HG03565 (cell line): ENCODE measurements at regions not wholly inside any gene's neighbourhood (a gene's known extent, or its start where the extent isn't known, plus 50 kb on each side); places are given as distances from the start of the nearest gene placed in this dataset.
"Not testable (repeated sequence)": the region's sequence is repeated elsewhere in the genome, so short reads cannot be mapped to it uniquely, and the experiment has no call there.

Source experiments
- ATAC-seq: cut with Tn5 transposase; IDR thresholded peaks from one replicate; pipeline ENCODE4 v1.9.1; 2021; ENCODE audit warnings: mild to moderate bottlenecking, moderate library complexity; ENCODE audit not compliant: unreplicated experiment

DNA sequence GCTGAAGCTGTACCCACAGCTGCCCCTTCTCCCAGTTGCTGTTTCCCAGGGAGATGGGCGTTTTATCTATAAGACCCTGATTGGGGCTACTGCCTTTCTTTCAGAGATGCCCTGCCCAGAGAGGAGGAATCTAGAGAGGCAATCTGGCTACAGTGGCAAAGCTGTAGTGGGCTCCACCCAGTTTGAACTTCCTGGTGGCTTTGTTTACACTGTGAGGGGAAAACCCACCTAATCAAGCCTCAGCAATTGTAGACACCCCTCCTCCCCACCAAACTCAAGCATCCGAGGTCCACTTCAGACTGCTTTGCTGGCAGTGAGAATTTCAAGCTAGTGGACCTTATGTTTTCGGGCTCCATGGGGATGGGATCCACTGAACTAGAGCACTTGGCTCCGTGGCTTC is 240.4 kb upstream of the AFF2 start:
- no peak for ATAC-seq

- no peak for ATAC-seq
Measured at GRCh38 chrX:148265829-148266228, 234.6 kb upstream of the AFF2 start.

DNA sequence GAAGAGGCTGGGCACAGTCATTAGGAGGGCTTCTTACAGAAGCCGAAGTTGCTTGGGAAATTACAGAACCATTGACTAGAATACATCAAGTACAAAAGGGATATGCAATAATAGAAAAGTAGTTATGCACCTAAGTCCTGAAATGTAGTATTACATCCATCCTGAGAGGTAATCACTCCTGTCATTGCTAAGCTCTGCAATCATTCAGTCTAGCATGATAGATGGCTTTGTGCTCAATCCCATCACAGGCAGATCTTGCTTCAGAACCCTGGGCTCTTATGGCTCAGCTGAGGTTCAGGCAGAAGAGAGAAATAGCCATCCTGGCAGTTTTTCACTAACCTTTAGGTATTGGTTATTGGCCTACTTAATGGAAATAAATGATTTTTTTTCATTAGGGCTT is 231.7 kb upstream of the AFF2 start:
- no peak for ATAC-seq

DNA sequence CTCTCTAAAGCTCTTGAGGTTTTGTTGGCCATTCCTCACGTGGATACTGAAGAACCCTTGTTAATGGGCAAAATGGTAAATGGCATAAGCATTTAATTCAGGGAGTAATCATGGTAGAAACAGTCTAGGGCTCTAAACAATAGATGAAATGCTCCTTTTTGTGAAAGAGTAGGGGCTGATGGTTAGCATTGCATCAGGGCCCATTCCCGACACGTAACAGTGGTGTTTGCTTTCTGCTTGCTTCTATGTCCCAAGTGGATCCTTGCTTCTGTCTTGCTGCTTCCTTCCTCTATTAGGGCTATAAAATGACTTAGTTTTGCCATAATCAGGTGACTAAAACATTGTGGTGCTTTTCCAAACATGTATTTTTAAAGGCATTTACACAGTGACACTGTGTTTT is 230.9 kb upstream of the AFF2 start:
- no peak for ATAC-seq

DNA sequence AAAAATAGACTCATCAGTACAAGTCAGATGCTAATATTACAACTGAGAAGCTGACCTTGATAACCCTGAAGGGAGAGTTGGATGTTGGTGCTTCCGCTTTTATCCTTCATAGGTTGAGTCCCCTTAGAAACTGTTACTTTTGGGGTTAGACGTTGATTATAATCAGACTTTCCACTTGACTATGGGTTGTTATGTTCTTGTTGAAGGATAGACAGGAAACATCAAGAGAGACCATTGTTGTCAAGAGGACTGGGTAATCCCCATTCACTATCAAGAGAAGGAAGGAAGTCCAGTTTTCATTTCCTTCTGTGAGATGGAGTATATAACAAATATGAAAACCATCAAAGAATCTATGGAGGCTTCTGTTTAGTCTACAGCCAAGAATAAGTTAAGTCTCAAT is 229.9 kb upstream of the AFF2 start:
- ATAC-seq = no peak

DNA sequence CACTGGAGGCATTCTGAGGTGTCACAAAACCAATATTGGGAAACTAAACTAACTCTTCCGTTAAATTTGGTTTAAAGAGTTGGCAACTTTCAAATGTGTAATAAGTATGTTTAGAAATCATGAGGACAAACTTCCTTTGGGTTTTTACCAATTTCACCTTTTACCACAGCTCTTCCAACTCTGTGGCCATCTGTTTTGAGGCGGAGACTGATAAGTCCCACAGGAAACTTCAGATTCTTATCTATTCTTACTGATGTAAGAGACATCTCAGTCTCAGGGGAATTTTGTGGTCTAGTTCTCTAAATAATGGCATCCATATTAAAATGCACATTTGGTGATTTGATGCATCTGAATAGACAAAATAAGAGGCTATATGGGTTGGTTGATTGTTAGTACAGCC is 229.2 kb upstream of the AFF2 start:
- ATAC-seq = no peak

DNA sequence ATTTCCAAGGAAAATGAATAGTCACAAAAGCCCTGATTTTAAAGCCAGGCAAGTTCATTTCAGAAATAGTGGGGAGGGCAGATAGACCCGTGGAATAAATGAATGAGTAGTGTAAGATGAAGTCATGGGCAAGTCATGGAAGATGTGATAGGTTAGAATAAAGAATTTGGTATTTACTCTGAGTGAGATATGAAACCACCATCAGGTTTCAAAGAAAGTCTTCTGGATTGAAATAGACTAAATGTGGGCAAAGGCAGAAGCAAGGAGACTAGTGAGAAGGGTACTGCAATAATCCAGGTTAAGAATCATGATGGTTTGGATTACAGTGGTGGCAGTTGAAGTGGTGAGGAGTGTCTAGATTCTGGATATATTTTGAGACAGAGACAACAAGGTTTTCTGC is 218.5 kb upstream of the AFF2 start:
- no peak for ATAC-seq

DNA sequence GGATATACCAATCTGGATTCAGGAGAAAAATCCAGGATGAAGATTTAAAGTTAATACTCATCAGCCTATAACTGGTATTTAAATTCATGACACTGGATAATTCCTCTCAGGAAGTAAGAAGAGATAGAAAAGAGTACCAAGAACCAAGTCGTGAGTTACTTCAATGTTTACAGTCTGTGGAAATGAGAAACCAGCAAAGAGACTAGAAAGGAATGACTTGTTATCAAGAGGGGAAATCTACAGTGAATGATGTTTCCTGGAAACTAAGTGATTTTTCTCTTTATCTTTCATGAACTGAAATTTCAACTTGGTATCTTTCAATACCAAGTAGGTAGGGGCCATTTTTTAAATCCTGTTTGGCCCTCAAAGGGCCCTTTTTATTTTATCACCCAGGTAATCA is 217.9 kb upstream of the AFF2 start:
- no peak for ATAC-seq

DNA sequence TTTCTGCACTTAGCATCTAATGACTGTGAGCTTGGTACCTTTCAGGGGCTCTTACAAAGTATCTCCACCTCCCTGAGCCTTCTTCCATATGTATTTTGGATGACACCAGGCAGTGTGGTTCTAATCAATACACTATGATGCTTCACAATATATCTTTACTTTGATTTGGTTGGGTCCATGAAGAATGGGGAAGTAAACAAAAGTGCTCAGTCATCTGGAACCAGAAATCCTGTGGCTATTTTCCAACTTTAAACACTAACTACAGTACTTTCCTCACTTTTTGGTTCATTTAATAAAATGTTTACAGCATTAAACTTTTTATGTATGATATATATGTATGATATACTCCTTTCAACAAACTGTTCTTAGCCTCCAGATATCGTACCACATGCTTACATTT is 216.4 kb upstream of the AFF2 start:
- ATAC-seq = no peak

DNA sequence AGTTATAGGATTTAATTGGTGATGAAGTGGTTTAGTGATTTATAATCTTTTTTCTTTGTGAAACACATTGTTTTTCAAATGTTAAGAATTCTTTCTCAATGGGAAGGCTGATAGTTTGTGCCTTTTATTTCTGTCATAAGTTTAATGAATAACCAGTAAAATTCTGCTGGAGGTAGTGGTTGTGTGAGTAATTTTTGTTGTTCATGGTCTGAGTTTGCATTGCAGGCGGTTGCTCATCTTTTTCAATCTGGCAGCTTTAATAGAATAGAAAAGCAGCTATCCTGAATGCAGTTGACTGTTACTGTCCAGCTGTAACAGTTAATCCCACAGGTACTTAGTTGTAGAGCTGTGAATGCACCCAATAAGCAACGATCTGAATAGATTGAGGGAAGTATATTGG is 215.6 kb upstream of the AFF2 start:
- ATAC-seq = no peak

- no peak for ATAC-seq
Measured at GRCh38 chrX:148288451-148288850, 212.0 kb upstream of the AFF2 start.

DNA sequence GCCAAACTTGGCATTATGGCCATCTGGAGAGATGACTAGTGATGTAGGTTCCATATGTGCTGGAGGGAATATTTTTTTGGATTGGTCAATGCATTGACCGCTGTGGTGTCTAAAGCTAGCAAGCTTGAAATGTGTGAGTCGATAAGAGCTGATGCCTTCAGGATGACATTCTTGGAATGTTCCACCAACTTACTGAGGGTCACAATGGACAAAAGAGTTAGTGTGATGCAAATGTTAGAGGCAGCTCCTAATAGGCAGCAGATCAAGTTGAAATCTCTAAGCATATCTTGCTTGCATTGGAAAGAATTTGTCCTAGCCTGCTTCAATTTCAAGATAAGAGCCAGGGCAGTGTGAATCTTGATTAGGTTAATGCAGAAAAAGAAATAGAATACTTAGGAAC is 210.4 kb upstream of the AFF2 start:
- no peak for ATAC-seq

GRCh38 chrX:148290931-148291330 is 209.5 kb upstream of the AFF2 start:
- no peak for ATAC-seq

GRCh38 chrX:148298737-148299136 is 201.7 kb upstream of the AFF2 start:
- no peak for ATAC-seq

GRCh38 chrX:148305214-148305613 is 195.2 kb upstream of the AFF2 start:
- ATAC-seq = not testable (repeated sequence)

- no peak for ATAC-seq
Measured at GRCh38 chrX:148309413-148309812, 191.0 kb upstream of the AFF2 start.

GRCh38 chrX:148310426-148311165 is 189.8 kb upstream of the AFF2 start:
- ATAC-seq = no peak

- no peak for ATAC-seq
Measured at GRCh38 chrX:148311544-148311943, 188.9 kb upstream of the AFF2 start.

DNA sequence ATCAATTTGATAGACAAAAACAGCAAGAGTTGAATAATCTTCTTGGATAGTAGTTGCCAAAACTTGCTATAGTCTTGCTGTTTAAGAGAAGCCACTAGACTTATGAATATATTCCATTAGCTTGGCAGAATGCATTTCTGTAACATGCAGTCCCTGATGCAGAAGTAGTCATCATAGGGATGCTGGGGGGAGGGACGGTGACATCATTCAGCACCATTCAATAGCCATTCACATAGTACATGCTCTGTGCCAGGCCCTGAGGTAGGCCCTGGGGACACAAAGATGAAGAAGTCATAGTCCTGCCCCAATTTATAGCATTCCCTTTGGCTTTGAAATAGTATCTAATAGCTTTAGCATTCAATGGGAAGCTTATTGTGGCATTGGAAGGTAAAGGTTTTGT is 185.5 kb upstream of the AFF2 start:
- ATAC-seq = no peak

DNA sequence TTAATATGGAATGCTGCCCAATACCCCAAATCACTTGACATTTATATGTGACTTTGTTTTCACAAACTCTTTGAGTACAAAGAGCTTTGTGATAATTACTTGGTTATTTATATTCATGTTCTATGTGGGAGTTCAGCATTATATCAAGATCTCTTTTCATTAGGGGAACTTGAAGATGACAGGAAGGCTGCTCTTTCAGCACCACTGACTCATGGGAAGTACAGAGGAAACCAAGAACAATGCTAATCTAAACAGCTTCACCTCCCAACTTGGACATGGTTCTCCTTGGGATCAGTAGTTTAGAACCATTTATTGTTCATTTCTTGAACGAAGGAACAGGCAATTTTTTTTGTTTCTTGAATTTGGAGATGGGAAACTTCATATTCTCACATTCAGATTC is 184.0 kb upstream of the AFF2 start:
- no peak for ATAC-seq

GRCh38 chrX:148322906-148323305 is 177.5 kb upstream of the AFF2 start:
- ATAC-seq = no peak

DNA sequence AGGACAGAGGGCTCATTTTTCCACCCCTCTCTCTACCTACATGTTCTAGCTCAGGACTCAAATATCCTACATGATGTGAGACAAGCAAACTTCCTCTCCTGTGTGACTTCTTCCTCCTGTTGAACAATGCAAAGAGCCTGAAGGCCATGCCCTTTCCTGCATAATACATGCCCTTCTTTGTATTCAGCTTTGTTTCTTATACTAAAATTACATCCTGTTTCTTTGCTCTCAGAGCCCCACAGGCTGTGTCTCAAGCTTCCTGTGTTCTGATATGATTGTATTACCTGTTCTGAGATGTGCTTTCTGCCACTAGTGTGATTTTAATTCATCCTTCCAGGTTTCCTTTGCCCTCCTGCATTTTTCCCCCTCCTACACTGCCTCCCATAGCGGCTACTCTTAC is 166.4 kb upstream of the AFF2 start:
- no peak for ATAC-seq

DNA sequence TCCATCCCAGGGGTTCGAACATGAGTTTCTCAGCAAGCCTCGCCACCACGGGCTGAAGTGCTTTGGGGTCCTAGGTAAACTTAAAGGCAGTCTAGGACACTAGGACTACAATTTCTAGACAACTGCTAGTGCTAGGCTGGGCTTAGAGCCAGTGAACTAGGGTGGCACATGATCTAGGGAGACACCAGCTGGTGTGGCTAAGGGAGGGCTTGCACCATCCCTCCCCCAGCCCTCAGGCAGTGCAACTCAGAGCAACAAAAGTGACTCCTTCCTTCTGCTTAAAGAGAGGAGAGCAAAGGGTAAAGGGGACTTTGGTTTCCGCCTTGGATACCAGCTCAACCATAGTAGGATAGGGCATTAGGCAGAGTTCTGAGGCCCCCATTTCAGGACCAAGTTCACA is 162.5 kb upstream of the AFF2 start:
- ATAC-seq = no peak
